ENCODE measurements at regions not wholly inside any gene's neighbourhood (a gene's known extent, or its start where the extent isn't known, plus 50 kb on each side); places are given as distances from the start of the nearest gene placed in this dataset.
"Not testable (repeated sequence)": the region's sequence is repeated elsewhere in the genome, so short reads cannot be mapped to it uniquely, and the experiment has no call there.

DNA sequence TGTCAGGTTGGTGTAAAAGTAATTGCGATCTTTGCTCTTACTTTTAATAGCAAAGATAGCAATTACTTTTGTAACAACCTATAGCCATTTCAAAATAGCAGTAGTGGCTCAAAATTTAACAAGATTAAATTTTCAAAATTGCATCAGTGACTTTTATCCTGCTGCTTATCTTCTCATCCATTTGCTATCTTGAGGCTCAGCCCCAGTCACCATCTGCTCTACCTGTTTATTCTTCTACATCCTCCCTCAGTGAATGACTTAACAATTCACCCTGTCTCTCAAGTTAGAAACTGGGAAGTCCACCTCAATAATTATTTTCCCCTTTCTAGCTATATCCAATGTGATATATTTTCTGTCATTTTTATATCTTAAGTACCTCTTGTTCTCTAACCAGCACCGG is 148.6 kb upstream of the ZNF804A start:
- no peaks in the 10 kb centered on the region for H3K4me1 ChIP-seq
- TF ChIP-seq, protein P1, sequence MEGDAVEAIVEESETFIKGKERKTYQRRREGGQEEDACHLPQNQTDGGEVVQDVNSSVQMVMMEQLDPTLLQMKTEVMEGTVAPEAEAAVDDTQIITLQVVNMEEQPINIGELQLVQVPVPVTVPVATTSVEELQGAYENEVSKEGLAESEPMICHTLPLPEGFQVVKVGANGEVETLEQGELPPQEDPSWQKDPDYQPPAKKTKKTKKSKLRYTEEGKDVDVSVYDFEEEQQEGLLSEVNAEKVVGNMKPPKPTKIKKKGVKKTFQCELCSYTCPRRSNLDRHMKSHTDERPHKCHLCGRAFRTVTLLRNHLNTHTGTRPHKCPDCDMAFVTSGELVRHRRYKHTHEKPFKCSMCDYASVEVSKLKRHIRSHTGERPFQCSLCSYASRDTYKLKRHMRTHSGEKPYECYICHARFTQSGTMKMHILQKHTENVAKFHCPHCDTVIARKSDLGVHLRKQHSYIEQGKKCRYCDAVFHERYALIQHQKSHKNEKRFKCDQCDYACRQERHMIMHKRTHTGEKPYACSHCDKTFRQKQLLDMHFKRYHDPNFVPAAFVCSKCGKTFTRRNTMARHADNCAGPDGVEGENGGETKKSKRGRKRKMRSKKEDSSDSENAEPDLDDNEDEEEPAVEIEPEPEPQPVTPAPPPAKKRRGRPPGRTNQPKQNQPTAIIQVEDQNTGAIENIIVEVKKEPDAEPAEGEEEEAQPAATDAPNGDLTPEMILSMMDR (IDR thresholded peaks at IDR 0.05; ENCODE audit: low read depth, low read length): no peak
- no peak for DNase-seq
- no peaks in the 10 kb centered on the region for H3K36me3 ChIP-seq
- no peak overlapping the region for H3K4me3 ChIP-seq (ENCODE audit: low read depth, low read length)
- no peaks in the 10 kb centered on the region for H3K27me3 ChIP-seq
- no peaks in the 10 kb centered on the region for H3K9me3 ChIP-seq

DNA sequence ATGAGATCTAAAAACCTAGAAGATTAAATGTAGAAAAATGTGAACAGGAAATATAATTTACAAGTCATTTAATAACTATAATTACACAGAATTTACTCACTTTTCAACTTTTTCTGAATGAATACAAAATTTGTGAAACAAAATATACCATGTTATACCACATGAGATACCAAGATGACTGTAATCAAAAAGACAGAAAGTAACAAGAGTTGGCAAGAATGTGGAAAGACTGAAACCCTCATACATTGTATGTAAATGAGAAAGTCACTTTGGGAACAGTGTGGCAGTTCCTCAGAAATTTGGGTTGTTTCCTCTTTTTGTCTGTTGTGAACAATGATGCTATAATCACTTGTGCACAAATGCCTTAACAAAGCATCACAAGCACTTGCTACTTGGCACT is 145.4 kb upstream of the ZNF804A start:
- TF ChIP-seq, protein P1 (IDR thresholded peaks at IDR 0.05; ENCODE audit: low read depth, low read length): no peak
- no peaks in the 10 kb centered on the region for H3K36me3 ChIP-seq
- H3K9me3 ChIP-seq: no peaks in the 10 kb centered on the region
- no peaks in the 10 kb centered on the region for H3K27me3 ChIP-seq
- H3K4me3 ChIP-seq (ENCODE audit: low read depth, low read length): no peak overlapping the region
- no peak for DNase-seq
- no peaks in the 10 kb centered on the region for H3K4me1 ChIP-seq

DNA sequence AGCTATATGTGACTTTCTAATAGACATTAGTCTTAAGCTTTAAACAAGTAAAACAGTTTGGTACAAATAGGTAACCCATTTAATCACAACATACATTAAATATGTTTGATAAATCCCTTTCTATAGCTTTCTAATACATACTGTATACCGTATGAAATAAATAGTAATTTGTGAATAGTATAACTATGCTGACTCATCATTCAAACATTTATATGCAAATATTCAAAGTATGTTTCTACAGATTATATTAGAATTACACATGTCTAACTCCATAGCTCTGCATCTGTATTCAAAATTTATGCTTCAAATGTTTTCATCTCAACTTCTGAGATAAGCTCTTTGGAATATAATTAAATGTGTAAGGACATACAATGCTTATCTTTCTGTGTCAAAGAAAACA is 142.7 kb upstream of the ZNF804A start:
- no peaks in the 10 kb centered on the region for H3K4me1 ChIP-seq
- no peak for DNase-seq
- H3K4me3 ChIP-seq (ENCODE audit: low read depth, low read length): no peak overlapping the region
- no peaks in the 10 kb centered on the region for H3K36me3 ChIP-seq
- no peaks in the 10 kb centered on the region for H3K9me3 ChIP-seq
- no peaks in the 10 kb centered on the region for H3K27me3 ChIP-seq
- TF ChIP-seq, protein P1 (IDR thresholded peaks at IDR 0.05; ENCODE audit: low read depth, low read length): no peak

DNA sequence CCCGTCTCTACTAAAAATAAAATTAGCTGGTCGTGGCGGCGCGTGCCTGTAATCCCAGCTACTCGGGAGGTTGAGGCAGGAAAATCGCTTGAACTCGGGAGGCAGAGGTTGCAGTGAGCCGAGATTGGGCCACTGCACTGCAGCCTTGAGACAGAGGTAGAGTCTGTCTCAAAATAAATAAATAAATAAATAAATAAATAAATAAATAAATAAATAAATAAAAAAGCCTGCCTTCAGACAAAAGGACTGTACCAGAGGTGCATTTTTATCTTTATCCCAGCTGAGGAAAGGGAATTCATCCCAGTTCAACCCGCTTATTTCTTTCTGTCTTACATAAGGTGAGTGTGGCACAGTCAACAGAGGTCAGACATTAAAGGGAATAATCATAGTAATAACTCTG is 141.6 kb upstream of the ZNF804A start:
- DNase-seq; H3K36me3 ChIP-seq; H3K4me1 ChIP-seq; H3K4me3 ChIP-seq (ENCODE audit: low read depth, low read length); H3K9me3 ChIP-seq; H3K27me3 ChIP-seq: not testable (repeated sequence)

DNA sequence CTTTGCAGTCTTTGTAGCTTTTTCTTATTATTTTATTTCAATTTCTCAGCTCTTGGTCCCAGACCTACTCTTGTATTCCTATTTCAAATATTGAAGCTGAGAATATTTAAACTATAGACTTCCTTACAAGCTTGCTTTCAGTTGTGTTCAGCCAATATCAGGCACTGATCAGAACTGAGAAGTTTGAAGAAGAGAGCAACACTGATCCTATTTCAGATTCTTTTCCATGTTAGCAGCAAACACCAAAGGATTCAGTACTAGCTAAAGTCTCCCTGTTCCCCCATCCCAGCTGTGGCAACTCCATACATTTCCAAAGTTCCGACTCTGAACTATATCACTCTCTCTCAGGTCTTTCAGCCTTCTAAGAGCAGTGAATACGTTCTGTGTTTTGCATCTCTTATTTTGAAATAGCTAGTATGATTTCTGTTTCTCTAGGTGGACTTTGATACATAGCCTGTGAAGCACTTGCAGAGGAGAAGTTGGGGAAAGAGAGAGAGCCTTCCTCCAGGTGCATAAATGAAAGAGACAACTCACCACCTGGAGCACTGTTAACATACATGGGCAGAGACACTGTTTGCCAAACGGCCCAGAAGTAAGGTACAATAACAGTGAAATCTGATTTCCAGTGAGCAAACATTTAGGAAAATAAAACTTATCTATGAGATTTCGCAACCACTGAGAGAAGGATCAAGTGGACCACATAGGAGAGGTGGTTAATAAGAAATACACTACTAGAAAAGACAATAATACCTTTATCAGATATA is 135.0 kb upstream of the ZNF804A start:
- Histone ChIP-seq H3K9me3 (no peaks in the 10 kb centered on the region), H3K36me3 (no peaks in the 10 kb centered on the region), H3K4me3 (ENCODE audit: low read depth, low read length) (no peak overlapping the region), H3K27me3 (no peaks in the 10 kb centered on the region), H3K4me1 (no peaks in the 10 kb centered on the region)
- TF ChIP-seq, protein P1 (IDR thresholded peaks at IDR 0.05; ENCODE audit: low read depth, low read length): no peak
- DNase-seq: no peak

DNA sequence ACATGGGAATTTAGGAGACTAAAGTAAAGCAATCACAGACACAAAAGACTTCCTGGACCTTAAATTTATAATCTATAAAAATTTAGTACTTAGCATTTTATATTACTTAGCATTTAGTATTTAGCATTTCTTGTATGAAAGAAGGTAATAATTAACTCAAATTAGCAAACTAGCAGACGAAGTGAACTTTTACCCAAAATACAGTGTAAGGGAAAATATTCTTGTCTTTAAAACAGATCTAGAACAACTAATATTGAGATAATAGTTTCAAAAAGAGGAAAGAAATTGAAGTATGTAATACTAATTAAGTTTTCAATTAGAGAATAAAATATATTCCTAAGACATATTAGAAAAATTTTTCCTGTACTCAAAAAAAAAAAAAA is 134.5 kb upstream of the ZNF804A start:
- DNase-seq: no peak
- Histone ChIP-seq H3K4me3 (ENCODE audit: low read depth, low read length) (no peak overlapping the region), H3K27me3 (no peaks in the 10 kb centered on the region), H3K36me3 (no peaks in the 10 kb centered on the region), H3K9me3 (no peaks in the 10 kb centered on the region), H3K4me1 (no peaks in the 10 kb centered on the region)
- TF ChIP-seq, protein P1 (IDR thresholded peaks at IDR 0.05; ENCODE audit: low read depth, low read length): no peak
